Gastrocnemius medialis (tissue), 4 donors: ENCODE measurements at regions not wholly inside any gene's neighbourhood (a gene's known extent, or its start where the extent isn't known, plus 50 kb on each side); places are given as distances from the start of the nearest gene placed in this dataset.

Experiments used
- CTCF ChIP-seq, 5 experiments: fragments of 450-650 bp in 3 of 5; fragments of 200-600 bp in 2 of 5; sonication (generic) in 2 of 5; IDR thresholded peaks in 4 of 5; conservative IDR thresholded peaks in 1 of 5; 1 replicate in 4 of 5; 2 replicates in 1 of 5; pipeline ENCODE4 v1.5.1; 2016 to 2019; ENCODE audit warnings: antibody characterized with exemption in 5 of 5, mild to moderate bottlenecking in 3 of 5, moderate library complexity in 3 of 5
- POLR2A ChIP-seq, 2 donors: fragments of 450-650 bp; IDR thresholded peaks; one replicate each; pipeline ENCODE4 v1.6.1; 2017; ENCODE audit warnings: antibody characterized with exemption in 2 of 2, mild to moderate bottlenecking in 2 of 2, moderate library complexity in 2 of 2

- no peak for TF ChIP-seq POLR2A (IDR thresholded peaks at IDR 0.05)
- TF ChIP-seq CTCF (IDR thresholded peaks at IDR 0.05 in 4 of 5, conservative IDR thresholded peaks at IDR 0.05 in 1 of 5), result no peak
These were observed 1455.3 kb downstream of the GRIK2 start for GRCh38 chr6:102848796-102849195.
